ENCODE measurements at regions not wholly inside any gene's neighbourhood (a gene's known extent, or its start where the extent isn't known, plus 50 kb on each side); places are given as distances from the start of the nearest gene placed in this dataset.

DNA sequence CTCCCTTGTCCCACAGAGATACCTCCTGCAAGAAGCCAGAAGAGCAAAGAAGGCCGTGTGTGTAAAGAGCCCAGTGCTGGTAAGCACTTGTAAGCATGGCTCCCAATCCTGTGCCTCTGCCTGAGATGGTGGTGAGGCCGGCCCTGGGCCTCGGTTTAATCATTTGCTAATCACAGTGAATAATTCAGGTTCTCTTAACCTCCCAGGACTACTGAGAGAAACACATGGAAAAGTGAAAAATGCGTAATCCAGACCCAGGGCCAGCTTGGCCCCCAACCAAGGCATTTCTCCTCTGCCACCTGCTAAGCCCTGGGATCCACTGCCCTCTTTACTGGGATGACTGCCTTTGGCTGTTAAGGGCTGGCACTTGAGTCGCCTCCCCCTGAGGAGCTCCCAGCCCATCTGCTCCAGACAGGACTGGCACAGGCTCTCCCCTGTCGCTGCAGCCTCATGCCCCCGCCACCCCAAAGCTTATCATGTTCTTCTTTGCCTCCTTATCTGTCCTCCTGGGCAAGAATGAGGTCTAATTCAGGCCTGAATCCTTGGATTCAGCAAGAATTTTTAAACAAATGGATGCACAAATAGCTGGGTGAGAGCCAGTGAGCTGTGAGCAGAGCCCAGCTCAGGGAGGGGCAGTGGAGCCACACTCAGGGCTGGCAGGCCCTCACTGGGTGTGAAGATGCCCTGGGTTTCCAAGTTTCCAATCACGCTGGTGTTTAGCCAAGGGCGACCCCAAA is 193.9 kb upstream of the HS6ST1 start:
- H3K4me3 ChIP-seq (replicated peaks; ENCODE audit: insufficient read depth, low read length): no peak overlapping the region
- no peak overlapping the region for H3K27ac ChIP-seq (replicated peaks)
- DNase-seq (ENCODE audit: low read depth in 1 of 2, low spot score in 1 of 2): no peak
- TF ChIP-seq GABPA (IDR thresholded peaks at IDR 0.05; ENCODE audit: low read depth): no peak
- TF ChIP-seq SPI1 (IDR thresholded peaks at IDR 0.05; ENCODE audit: borderline replicate concordance, low read depth): no peak
- TF ChIP-seq, protein P1, sequence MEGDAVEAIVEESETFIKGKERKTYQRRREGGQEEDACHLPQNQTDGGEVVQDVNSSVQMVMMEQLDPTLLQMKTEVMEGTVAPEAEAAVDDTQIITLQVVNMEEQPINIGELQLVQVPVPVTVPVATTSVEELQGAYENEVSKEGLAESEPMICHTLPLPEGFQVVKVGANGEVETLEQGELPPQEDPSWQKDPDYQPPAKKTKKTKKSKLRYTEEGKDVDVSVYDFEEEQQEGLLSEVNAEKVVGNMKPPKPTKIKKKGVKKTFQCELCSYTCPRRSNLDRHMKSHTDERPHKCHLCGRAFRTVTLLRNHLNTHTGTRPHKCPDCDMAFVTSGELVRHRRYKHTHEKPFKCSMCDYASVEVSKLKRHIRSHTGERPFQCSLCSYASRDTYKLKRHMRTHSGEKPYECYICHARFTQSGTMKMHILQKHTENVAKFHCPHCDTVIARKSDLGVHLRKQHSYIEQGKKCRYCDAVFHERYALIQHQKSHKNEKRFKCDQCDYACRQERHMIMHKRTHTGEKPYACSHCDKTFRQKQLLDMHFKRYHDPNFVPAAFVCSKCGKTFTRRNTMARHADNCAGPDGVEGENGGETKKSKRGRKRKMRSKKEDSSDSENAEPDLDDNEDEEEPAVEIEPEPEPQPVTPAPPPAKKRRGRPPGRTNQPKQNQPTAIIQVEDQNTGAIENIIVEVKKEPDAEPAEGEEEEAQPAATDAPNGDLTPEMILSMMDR (IDR thresholded peaks at IDR 0.05; ENCODE audit: insufficient read depth, low read length): no peak
- TF ChIP-seq, protein P2, sequence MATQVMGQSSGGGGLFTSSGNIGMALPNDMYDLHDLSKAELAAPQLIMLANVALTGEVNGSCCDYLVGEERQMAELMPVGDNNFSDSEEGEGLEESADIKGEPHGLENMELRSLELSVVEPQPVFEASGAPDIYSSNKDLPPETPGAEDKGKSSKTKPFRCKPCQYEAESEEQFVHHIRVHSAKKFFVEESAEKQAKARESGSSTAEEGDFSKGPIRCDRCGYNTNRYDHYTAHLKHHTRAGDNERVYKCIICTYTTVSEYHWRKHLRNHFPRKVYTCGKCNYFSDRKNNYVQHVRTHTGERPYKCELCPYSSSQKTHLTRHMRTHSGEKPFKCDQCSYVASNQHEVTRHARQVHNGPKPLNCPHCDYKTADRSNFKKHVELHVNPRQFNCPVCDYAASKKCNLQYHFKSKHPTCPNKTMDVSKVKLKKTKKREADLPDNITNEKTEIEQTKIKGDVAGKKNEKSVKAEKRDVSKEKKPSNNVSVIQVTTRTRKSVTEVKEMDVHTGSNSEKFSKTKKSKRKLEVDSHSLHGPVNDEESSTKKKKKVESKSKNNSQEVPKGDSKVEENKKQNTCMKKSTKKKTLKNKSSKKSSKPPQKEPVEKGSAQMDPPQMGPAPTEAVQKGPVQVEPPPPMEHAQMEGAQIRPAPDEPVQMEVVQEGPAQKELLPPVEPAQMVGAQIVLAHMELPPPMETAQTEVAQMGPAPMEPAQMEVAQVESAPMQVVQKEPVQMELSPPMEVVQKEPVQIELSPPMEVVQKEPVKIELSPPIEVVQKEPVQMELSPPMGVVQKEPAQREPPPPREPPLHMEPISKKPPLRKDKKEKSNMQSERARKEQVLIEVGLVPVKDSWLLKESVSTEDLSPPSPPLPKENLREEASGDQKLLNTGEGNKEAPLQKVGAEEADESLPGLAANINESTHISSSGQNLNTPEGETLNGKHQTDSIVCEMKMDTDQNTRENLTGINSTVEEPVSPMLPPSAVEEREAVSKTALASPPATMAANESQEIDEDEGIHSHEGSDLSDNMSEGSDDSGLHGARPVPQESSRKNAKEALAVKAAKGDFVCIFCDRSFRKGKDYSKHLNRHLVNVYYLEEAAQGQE (IDR thresholded peaks at IDR 0.05; ENCODE audit: insufficient replicate concordance, low read depth): no peak
- H3K27me3 ChIP-seq (ENCODE audit: insufficient read depth, poor library complexity, severe bottlenecking): no peaks in the 10 kb centered on the region

DNA sequence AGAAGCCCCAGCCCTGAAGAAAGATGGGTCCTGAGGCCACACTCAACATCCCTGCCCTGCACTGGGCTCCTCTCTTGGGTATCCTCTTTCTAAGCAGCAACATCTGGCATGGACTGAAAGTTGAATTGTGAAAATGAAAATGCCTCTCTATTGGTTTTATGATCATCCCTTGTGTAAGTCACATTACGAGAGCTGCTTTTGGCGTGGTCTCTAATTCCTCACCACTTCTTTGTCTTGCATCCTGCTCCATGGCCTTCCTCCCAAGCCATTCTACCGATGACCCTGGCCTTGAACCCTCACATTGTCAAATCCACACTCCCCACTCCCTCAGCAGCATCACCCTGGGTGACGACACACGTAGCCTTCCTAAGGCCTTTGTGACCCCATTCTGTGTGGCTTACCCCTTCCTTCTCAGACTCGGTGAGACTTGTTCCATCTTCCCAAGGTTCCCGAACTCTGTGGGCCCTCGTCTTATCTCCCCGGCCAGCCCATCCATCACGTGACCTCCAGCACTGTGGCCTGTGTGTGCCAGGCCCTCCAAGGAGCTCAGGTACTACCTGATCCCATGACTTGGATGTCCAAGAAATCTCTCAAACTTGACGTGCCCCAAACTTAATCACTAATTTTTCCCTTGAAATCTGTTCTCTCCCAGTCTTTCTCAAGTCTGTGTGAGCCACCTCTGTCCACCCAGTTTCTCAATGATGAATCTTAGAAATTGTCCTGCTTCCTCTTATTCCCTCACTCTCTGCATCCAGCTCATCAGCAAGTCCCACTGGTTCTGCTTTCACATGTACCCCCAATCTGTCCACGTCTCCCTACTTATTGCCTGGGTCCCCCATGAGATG is 194.7 kb upstream of the HS6ST1 start:
- TF ChIP-seq POLR2AphosphoS5 (IDR thresholded peaks at IDR 0.05; ENCODE audit: low read depth) (no peak), SPI1 (IDR thresholded peaks at IDR 0.05; ENCODE audit: borderline replicate concordance, low read depth) (no peak), GABPA (IDR thresholded peaks at IDR 0.05; ENCODE audit: low read depth) (no peak)
- TF ChIP-seq, protein P1 (IDR thresholded peaks at IDR 0.05; ENCODE audit: insufficient read depth, low read length): no peak
- TF ChIP-seq, protein P2 (IDR thresholded peaks at IDR 0.05; ENCODE audit: insufficient replicate concordance, low read depth): no peak
- DNase-seq (ENCODE audit: low read depth in 1 of 2, low spot score in 1 of 2): peak in 1 of 2 experiments; percentile 10
- Histone ChIP-seq H3K27me3 (ENCODE audit: insufficient read depth, poor library complexity, severe bottlenecking) (no peaks in the 10 kb centered on the region), H3K27ac (replicated peaks) (no peak overlapping the region), H3K4me3 (replicated peaks; ENCODE audit: insufficient read depth, low read length) (no peak overlapping the region)

DNA sequence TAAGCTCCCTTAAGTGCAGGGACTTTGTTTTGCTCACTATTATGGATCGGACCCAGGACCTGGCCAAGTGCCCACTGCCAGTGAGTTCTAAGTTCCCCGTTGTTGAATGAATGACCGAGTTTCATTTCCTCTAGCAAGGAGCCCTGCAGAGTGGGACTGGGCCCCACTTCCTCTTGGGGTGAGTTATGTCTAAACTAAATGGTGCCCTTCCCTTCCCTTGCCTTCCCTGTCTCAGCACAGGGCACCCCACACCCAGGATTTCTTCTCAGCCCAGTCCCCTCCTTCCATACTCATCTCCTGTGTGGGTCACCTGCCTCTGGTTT is 195.3 kb upstream of the HS6ST1 start:
- Histone ChIP-seq H3K27me3 (ENCODE audit: insufficient read depth, poor library complexity, severe bottlenecking) (no peaks in the 10 kb centered on the region), H3K27ac (replicated peaks) (no peak overlapping the region), H3K4me3 (replicated peaks; ENCODE audit: insufficient read depth, low read length) (no peak overlapping the region)
- no peak for TF ChIP-seq GABPA (IDR thresholded peaks at IDR 0.05; ENCODE audit: low read depth)
- no peak for TF ChIP-seq POLR2AphosphoS5 (IDR thresholded peaks at IDR 0.05; ENCODE audit: low read depth)
- peak; percentile 81 for TF ChIP-seq SPI1 (IDR thresholded peaks at IDR 0.05; ENCODE audit: borderline replicate concordance, low read depth)
- TF ChIP-seq, protein P2 (IDR thresholded peaks at IDR 0.05; ENCODE audit: insufficient replicate concordance, low read depth): no peak
- TF ChIP-seq, protein P1 (IDR thresholded peaks at IDR 0.05; ENCODE audit: insufficient read depth, low read length): no peak
- DNase-seq (ENCODE audit: low read depth in 1 of 2, low spot score in 1 of 2): peak; percentile 35 to 50

Data from HL-60 (cell line).